GM23248 (cell line): ENCODE measurements at regions not wholly inside any gene's neighbourhood (a gene's known extent, or its start where the extent isn't known, plus 50 kb on each side); places are given as distances from the start of the nearest gene placed in this dataset.
"Not testable (repeated sequence)": the region's sequence is repeated elsewhere in the genome, so short reads cannot be mapped to it uniquely, and the experiment has no call there.

Source experiments
- EZH2 ChIP-seq: fragments of 200-600 bp; sonication (generic); IDR thresholded peaks from 2 replicates; pipeline ENCODE4 v1.6.1; 2018; ENCODE audit warnings: antibody characterized with exemption, mild to moderate bottlenecking; ENCODE audit not compliant: insufficient read depth, poor library complexity, severe bottlenecking
- EZH2phosphoT487 ChIP-seq: fragments of 200-600 bp; sonication (generic); IDR thresholded peaks from 2 replicates; pipeline ENCODE4 v1.6.1; 2018; ENCODE audit warnings: antibody characterized with exemption, moderate library complexity, mild to moderate bottlenecking, low read depth; ENCODE audit not compliant: insufficient read depth

DNA sequence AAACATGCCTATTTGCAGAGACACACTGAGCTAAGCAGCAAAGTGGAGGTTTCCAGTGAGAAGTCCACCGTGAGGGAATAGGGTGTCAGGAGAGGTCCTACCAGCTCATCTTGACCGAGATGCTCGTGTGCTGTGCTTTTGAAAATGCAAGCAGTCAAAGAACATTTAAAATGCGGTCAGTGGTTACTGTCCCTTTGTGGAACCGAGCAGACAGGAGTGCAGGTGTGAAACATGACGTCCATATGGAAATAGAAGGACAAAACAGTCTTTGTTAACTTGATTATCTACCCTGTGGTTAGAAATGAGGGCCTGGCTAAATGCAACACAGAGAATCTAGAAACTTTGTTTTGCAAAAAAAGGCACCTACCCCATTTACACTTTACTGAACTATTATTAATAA lies 473.3 kb downstream of the SPATA31A6 start:
- not testable (repeated sequence) for TF ChIP-seq EZH2, EZH2phosphoT487
